RPMI8226 (cell line): ENCODE measurements at regions not wholly inside any gene's neighbourhood (a gene's known extent, or its start where the extent isn't known, plus 50 kb on each side); places are given as distances from the start of the nearest gene placed in this dataset.

ENCODE experiments used
- DNase-seq: peaks from one replicate; pipeline ENCODE4 v3.0.0-alpha.2; 2015

DNA sequence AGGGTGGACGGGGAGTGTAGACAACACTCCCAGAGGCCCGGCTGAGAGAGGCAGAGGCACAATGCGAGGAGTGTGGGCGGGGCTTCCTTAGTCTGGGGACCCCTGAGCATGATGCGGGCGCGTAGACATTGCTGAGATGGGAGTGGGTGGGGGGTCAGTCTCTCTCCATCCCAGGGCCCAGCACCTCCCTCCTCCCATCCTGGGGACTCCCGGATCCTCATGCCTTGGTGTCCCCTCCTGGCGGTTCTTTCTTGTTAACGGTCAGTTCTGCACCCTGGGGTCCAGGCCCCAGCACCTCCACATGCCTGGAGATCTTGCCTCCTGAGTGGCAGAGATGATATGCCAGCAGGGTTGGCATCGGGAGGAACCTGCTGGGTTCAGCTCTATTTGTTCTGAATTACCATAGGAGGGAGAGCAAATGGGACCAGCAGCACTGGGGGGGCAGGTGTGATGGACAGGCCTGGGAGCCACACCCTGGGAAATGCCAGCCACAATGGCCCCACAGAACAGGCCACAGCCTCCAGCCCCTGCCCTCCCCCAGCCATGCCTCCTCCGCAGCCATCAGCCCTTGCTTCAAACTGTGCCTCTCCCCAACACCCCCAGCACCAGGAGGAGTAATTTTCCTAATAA is 55.7 kb downstream of the RTL6 start:
- no peak for DNase-seq

- DNase-seq = no peak
Observed at GRCh38 chr22:44441401-44442185, 56.4 kb downstream of the RTL6 start.

- no peak for DNase-seq
Observed at GRCh38 chr22:44440224-44441160, 57.5 kb downstream of the RTL6 start.

DNA sequence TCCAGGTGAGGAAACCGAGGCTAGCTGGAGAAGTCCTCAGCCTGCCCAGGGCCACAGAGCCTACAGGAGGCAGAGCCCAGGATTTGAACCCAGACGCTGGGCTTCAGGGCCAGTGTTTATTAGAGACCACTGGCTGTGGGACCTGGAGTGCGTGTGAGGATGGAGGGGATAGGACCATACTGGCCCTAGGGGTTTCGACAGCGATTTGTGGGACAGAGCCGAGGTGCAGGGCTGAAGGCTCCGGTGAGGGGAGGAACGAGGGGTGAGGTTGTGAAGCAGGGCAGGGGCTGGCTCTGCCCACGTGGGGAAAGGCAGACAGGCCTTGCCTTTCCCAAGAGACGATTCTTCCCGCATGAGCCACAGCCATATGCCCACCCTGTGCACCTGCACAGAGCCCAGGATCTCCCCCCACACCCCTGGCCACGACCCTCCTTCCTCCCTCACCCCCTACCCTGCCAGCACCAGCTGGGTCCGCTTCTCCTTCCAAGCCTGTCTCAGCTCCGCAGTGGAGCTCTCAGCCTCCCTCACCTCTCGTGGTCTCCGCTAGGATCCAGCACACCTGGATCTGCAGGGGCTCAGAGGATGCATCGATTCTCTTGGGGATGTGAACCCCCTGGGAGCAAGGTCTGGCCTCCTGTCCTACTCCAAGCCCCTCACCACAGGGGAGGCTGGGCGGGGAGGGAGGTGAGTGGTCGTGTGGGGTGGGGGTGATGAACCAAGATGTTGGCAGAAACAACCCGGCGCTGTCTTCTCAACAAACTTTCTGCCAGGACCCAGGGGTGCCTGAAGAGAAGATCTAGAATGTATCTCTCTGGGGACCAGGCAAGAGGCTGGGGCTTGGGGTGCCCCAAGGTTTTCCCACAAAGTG is 58.4 kb downstream of the RTL6 start:
- DNase-seq = no peak

DNA sequence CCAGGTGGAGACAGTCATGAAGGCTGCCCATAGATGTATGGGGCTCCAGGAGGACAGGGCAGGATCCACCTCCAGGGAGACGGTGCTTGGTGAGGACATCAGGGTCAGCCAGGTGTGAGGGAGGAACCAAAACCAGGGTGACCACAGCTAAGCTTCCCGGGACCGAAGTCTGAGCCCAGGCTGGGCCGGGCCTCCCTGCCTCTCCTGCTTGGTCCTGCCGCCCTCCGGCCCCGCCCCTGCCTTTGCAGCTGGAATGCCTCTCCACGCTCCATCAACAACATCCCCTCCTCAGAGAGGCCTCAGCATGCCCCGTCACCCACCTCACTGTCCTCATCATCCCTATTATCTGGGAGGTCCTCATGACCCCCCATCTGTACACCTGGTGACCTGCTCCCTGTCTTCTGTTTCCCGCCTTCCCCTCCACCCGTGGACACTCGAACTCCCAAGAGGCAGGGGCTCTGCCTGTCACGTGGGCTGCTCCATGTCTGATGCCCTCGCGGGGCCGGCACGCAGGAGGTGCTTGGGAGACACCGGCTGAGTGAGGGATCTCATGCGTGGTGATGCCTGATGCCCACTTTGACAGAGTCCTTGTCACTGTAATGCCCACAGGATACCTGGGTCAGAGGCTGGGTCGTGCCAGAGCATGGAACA is 59.4 kb downstream of the RTL6 start:
- DNase-seq = no peak

DNA sequence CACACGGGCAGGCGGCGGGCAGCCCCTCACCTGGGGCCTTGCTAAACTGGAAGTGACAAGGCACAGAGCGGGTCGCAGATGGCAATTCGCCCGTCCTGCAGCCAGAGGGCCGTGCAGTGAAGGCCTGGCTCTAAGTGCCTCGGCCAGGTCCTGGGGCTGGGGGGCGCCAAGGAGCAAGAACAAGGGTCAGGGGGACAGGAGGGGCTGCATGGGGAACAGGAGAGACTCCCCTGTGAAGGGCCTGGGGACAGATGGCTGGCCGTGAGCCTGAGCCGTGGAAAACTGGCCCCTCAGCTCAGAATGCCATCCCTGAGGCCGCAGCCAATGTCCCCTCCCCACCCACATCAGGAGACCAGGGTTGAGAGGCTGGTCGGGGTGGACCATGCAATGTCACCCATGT is 60.0 kb downstream of the RTL6 start:
- DNase-seq = peak; percentile 54

GRCh38 chr22:44437216-44438055 is 60.6 kb downstream of the RTL6 start:
- DNase-seq = peak; percentile 66

DNA sequence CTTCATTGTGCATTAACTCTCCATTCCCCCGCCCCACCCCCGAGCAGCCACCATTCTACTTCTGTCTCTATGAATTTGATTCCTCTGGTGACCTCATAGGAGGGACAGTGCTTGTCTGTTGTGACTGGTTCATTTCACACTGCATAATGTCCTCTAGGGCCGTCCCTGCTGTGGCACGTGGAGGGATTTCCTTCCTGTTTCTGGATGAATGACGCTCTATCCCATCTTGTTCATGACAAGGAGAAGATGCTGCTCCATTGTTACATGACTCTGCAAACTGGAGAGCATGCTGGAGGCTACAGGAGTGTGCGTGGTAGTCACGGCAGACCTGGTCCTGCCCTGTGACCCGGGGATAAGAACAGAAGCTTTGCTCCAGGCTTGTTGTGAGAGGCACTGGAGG is 61.3 kb downstream of the RTL6 start:
- no peak for DNase-seq

GRCh38 chr22:44431256-44431655 is 66.8 kb downstream of the RTL6 start:
- DNase-seq = no peak

DNA sequence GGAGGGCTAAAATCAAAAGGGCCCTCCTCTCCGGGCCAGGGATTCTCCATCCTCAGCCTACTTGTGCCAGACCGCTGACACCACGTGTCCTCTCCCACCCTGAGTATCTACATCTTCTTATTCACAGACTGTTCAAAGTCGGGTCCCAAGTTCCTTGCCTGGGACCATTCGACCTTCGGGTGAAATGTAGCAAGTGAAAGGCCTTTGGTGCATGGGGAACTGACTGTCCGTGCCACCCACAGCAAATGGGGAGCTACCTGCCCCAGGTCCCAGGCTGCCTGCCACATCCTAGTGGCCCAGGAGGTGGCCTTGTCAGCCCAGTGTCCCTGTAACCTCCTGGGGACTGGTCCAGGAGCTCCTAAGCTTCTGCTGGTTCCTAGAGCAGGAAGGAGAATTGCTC is 67.3 kb downstream of the RTL6 start:
- DNase-seq = no peak

- DNase-seq = no peak
Observed at GRCh38 chr22:44429941-44430587, 68.0 kb downstream of the RTL6 start.

- DNase-seq = no peak
Observed at GRCh38 chr22:44428941-44429830, 68.8 kb downstream of the RTL6 start.

DNA sequence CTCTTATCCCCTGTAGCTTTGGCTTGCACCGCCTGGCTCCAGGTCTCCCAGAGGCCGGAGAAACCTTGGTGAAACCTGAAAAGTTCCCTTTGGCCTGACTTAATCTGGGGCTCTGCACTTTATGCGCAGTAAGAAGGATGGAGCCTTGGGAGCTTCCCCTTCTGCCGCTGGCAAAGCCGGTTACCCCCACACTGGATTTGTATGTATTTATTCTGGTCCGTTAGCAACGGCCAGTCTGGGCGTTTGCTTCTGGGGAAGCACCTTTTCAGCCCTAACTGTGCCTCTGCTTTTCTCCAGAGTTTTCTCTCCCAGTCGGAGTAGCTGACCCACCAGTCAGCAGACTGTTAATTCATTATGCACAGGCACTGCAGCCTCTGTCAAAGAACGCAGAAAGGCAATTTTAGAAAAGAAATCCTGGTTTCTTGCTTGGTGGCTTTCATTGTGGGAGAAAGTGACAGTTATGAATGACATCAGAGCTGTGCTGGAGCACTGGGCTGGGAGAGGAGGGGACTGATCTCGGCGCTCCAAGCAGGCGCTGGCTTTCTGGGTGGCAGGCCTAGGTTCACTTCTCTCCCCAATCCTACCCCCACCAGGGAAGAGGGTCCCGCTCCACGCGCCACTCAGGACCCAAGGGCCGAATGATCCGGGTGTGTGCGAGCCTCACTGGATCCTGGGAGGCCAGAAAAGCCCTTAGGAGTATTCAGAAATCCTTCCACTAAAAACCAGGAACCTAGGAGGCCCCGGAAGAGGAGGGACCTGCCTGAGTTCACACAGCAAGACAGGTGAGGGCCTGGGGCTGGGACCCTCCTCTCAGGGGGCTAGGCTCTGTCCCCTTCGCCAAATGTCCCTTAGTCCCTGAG is 70.2 kb downstream of the RTL6 start:
- no peak for DNase-seq

DNA sequence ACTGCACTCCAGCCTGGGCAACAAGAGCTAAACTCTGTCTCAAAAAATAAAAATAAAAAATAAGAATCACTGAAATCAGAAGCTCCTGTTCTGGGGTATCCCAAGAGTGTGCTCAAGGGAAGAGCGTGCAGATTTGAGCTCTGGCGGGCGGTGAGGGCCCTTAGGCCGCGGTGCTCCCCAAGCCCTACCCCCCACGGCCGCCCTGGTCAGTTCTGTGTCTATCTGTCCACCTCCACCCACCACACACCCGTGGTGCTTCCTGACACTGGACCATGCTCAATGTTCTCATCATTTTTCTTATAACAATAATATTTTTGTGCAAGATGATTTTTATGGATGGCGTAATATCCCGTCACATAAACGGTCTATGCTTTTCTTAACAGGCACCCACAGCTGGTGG is 71.1 kb downstream of the RTL6 start:
- no peak for DNase-seq

DNA sequence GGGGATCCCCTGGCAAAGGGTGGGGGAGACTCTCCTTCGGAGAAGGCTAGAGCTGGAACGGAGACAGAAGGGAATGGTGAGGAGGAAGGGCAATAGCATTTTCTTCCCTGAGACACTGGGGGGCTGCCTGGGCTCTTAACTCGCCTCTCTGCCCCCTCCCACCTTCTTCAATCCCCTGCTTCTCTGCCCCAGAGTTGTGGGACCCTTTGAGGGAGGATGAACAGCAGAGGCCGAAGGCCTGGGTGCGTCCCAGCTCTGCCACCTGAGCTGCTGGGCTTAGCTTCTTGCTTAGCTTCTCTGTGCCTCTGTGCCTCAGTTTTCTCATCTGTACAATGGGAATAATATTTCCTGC is 72.4 kb downstream of the RTL6 start:
- no peak for DNase-seq

- DNase-seq = peak; percentile 54
Observed at GRCh38 chr22:44424867-44425693, 73.0 kb downstream of the RTL6 start.

- DNase-seq = no peak
Observed at GRCh38 chr22:44424359-44424682, 73.7 kb downstream of the RTL6 start.
